Left kidney (tissue), 1 donor: ENCODE measurements at regions not wholly inside any gene's neighbourhood (a gene's known extent, or its start where the extent isn't known, plus 50 kb on each side); places are given as distances from the start of the nearest gene placed in this dataset.

Experiments used
- DNase-seq: peaks from one replicate; pipeline ENCODE4 v3.0.0-alpha.2; 2013

- no peak for DNase-seq
Observed at GRCh38 chr3:74564560-74564959, 49.9 kb downstream of the CNTN3 start.

GRCh38 chr3:74562558-74563269 lies 51.7 kb downstream of the CNTN3 start:
- DNase-seq, result no peak

- DNase-seq, result no peak
Observed at GRCh38 chr3:74561881-74562280, 52.6 kb downstream of the CNTN3 start.

GRCh38 chr3:74559261-74559660 lies 55.2 kb downstream of the CNTN3 start:
- DNase-seq, result no peak

GRCh38 chr3:74550686-74551085 lies 63.8 kb downstream of the CNTN3 start:
- no peak for DNase-seq

- no peak for DNase-seq
Observed at GRCh38 chr3:74546426-74546825, 68.0 kb downstream of the CNTN3 start.

GRCh38 chr3:74542441-74542840 lies 72.0 kb downstream of the CNTN3 start:
- no peak for DNase-seq

- DNase-seq, result peak; percentile 18
Observed at GRCh38 chr3:74539876-74540275, 74.6 kb downstream of the CNTN3 start.

GRCh38 chr3:74538669-74539068 lies 75.8 kb downstream of the CNTN3 start:
- no peak for DNase-seq

GRCh38 chr3:74537857-74538256 lies 76.6 kb downstream of the CNTN3 start:
- DNase-seq, result no peak

GRCh38 chr3:74537164-74537563 lies 77.3 kb downstream of the CNTN3 start:
- no peak for DNase-seq

GRCh38 chr3:74535281-74535680 lies 79.2 kb downstream of the CNTN3 start:
- no peak for DNase-seq

- no peak for DNase-seq
Observed at GRCh38 chr3:74534611-74535010, 79.8 kb downstream of the CNTN3 start.

- no peak for DNase-seq
Observed at GRCh38 chr3:74532446-74532845, 82.0 kb downstream of the CNTN3 start.

GRCh38 chr3:74531491-74531890 lies 83.0 kb downstream of the CNTN3 start:
- no peak for DNase-seq

- no peak for DNase-seq
Observed at GRCh38 chr3:74529145-74529544, 85.3 kb downstream of the CNTN3 start.

- DNase-seq, result no peak
Observed at GRCh38 chr3:74527566-74527965, 86.9 kb downstream of the CNTN3 start.

- no peak for DNase-seq
Observed at GRCh38 chr3:74523811-74524210, 90.6 kb downstream of the CNTN3 start.

GRCh38 chr3:74520895-74521294 lies 93.6 kb downstream of the CNTN3 start:
- no peak for DNase-seq

- no peak for DNase-seq
Observed at GRCh38 chr3:74518610-74519009, 95.8 kb downstream of the CNTN3 start.

- no peak for DNase-seq
Observed at GRCh38 chr3:74516019-74516418, 98.4 kb downstream of the CNTN3 start.

- no peak for DNase-seq
Observed at GRCh38 chr3:74515451-74515850, 99.0 kb downstream of the CNTN3 start.

- DNase-seq, result no peak
Observed at GRCh38 chr3:74511078-74511477, 103.4 kb downstream of the CNTN3 start.

- DNase-seq, result no peak
Observed at GRCh38 chr3:74510261-74510818, 104.1 kb downstream of the CNTN3 start.
